ENCODE measurements at regions not wholly inside any gene's neighbourhood (a gene's known extent, or its start where the extent isn't known, plus 50 kb on each side); places are given as distances from the start of the nearest gene placed in this dataset.

- Histone ChIP-seq H3K27me3 (ENCODE audit: insufficient read depth, poor library complexity, severe bottlenecking) (no peaks in the 10 kb centered on the region), H3K36me3 (ENCODE audit: low read depth) (no peaks in the 10 kb centered on the region), H3K27ac (ENCODE audit: poor library complexity, severe bottlenecking) (no peak overlapping the region), H3K4me1 (ENCODE audit: insufficient read depth, poor library complexity, severe bottlenecking) (no peaks in the 10 kb centered on the region), H3K4me3 (ENCODE audit: severe bottlenecking) (no peak overlapping the region), H3K9me3 (ENCODE audit: severe bottlenecking) (no peaks in the 10 kb centered on the region)
- no peak for TF ChIP-seq CTCF (IDR thresholded peaks at IDR 0.05; ENCODE audit: poor library complexity, severe bottlenecking)
- ATAC-seq (ENCODE audit: low read depth) (no peak), DNase-seq (ENCODE audit: low spot score) (no peak)
Measured at GRCh38 chr4:104113850-104114249, 380.8 kb downstream of the CXXC4 start.

- no peak overlapping the region for H3K4me3 ChIP-seq (ENCODE audit: severe bottlenecking)
- H3K36me3 ChIP-seq (ENCODE audit: low read depth): no peaks in the 10 kb centered on the region
- no peak for TF ChIP-seq CTCF (IDR thresholded peaks at IDR 0.05; ENCODE audit: poor library complexity, severe bottlenecking)
- ATAC-seq (ENCODE audit: low read depth) (no peak), DNase-seq (ENCODE audit: low spot score) (no peak)
- no peaks in the 10 kb centered on the region for H3K27me3 ChIP-seq (ENCODE audit: insufficient read depth, poor library complexity, severe bottlenecking)
- peaks cover 3% of the 10 kb centered on the region for H3K9me3 ChIP-seq (ENCODE audit: severe bottlenecking)
- H3K4me1 ChIP-seq (ENCODE audit: insufficient read depth, poor library complexity, severe bottlenecking): no peaks in the 10 kb centered on the region
- H3K27ac ChIP-seq (ENCODE audit: poor library complexity, severe bottlenecking): no peak overlapping the region
Measured at GRCh38 chr4:104099141-104099540, 379.4 kb upstream of the TACR3 start.

- DNase-seq (ENCODE audit: low spot score) (no peak), ATAC-seq (ENCODE audit: low read depth) (no peak)
- no peaks in the 10 kb centered on the region for H3K4me1 ChIP-seq (ENCODE audit: insufficient read depth, poor library complexity, severe bottlenecking)
Measured at GRCh38 chr4:104093247-104093646, 373.5 kb upstream of the TACR3 start.

GRCh38 chr4:104073229-104073628, 353.4 kb upstream of the TACR3 start:
- no peaks in the 10 kb centered on the region for H3K36me3 ChIP-seq (ENCODE audit: low read depth)
- H3K4me3 ChIP-seq (ENCODE audit: severe bottlenecking): no peak overlapping the region
- no peak for TF ChIP-seq CTCF (IDR thresholded peaks at IDR 0.05; ENCODE audit: poor library complexity, severe bottlenecking)
- H3K27me3 ChIP-seq (ENCODE audit: insufficient read depth, poor library complexity, severe bottlenecking): no peaks in the 10 kb centered on the region
- H3K4me1 ChIP-seq (ENCODE audit: insufficient read depth, poor library complexity, severe bottlenecking): no peaks in the 10 kb centered on the region
- DNase-seq (ENCODE audit: low spot score) (no peak), ATAC-seq (ENCODE audit: low read depth) (0 out of 3 replicates have a peak, but pooled peaks have one; percentile 29)
- no peaks in the 10 kb centered on the region for H3K9me3 ChIP-seq (ENCODE audit: severe bottlenecking)
- H3K27ac ChIP-seq (ENCODE audit: poor library complexity, severe bottlenecking): no peak overlapping the region

More at GRCh38 chr4:104093247-104093646, 373.5 kb upstream of the TACR3 start:
- H3K27me3 ChIP-seq (ENCODE audit: insufficient read depth, poor library complexity, severe bottlenecking): no peaks in the 10 kb centered on the region
- H3K36me3 ChIP-seq (ENCODE audit: low read depth): no peaks in the 10 kb centered on the region
- TF ChIP-seq CTCF (IDR thresholded peaks at IDR 0.05; ENCODE audit: poor library complexity, severe bottlenecking): no peak
- no peak overlapping the region for H3K27ac ChIP-seq (ENCODE audit: poor library complexity, severe bottlenecking)
- no peak overlapping the region for H3K4me3 ChIP-seq (ENCODE audit: severe bottlenecking)
- H3K9me3 ChIP-seq (ENCODE audit: severe bottlenecking): peaks cover 3% of the 10 kb centered on the region

GRCh38 chr4:104066533-104066932, 346.7 kb upstream of the TACR3 start:
- Histone ChIP-seq H3K4me3 (ENCODE audit: severe bottlenecking) (no peak overlapping the region), H3K27me3 (ENCODE audit: insufficient read depth, poor library complexity, severe bottlenecking) (no peaks in the 10 kb centered on the region), H3K36me3 (ENCODE audit: low read depth) (no peaks in the 10 kb centered on the region), H3K9me3 (ENCODE audit: severe bottlenecking) (no peaks in the 10 kb centered on the region), H3K4me1 (ENCODE audit: insufficient read depth, poor library complexity, severe bottlenecking) (peaks cover 6% of the 10 kb centered on the region), H3K27ac (ENCODE audit: poor library complexity, severe bottlenecking) (no peak overlapping the region)
- TF ChIP-seq CTCF (IDR thresholded peaks at IDR 0.05; ENCODE audit: poor library complexity, severe bottlenecking): no peak
- ATAC-seq (ENCODE audit: low read depth) (no peak), DNase-seq (ENCODE audit: low spot score) (no peak)
